ENCODE measurements at regions not wholly inside any gene's neighbourhood (a gene's known extent, or its start where the extent isn't known, plus 50 kb on each side); places are given as distances from the start of the nearest gene placed in this dataset.

DNA sequence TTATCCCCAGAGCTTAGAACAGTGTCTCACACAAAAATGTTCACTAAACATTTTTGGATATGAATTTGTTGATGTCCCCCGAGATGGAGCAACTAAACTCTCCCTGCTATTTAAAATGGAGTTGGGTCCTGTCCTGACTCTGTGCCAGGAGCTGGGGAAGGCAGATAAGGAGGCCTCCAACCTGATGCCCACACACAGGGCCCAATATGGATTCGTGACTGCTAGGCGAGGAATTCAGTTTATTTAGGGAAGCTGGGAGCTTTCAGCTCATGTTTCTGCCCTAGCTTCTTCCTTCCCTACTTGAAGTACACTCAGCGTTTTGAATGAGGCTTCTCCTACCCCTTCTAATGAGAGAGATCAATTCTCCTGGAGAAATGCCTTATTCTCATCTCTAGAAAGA lies 373.0 kb upstream of the LARGE1 start:
- ATAC-seq (no peak), DNase-seq (ENCODE audit: missing footprints) (no peak)
- intact Hi-C loops (cut with DNase I) = no loop called here

DNA sequence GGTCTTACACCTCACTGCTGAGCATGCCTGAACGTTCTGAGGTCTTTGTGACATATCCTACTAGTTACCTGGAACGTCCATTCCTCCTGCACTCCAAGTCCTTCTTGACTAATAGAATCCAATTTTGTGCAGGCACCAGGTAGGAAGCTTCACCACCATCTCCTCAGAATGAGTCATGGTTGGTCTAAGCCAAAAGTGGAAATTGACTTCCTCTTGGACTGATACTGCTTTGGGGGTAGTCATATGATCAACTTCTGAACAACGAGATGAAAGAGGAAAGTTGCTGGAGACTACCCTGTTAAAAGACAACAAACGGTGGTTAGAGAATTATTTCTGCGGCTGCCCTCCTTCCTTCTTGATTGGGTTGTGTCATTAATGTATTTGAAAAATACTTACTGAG lies 374.2 kb upstream of the LARGE1 start:
- ATAC-seq (no peak), DNase-seq (ENCODE audit: missing footprints) (no peak)
- intact Hi-C loops (cut with DNase I) = no loop called here

DNA sequence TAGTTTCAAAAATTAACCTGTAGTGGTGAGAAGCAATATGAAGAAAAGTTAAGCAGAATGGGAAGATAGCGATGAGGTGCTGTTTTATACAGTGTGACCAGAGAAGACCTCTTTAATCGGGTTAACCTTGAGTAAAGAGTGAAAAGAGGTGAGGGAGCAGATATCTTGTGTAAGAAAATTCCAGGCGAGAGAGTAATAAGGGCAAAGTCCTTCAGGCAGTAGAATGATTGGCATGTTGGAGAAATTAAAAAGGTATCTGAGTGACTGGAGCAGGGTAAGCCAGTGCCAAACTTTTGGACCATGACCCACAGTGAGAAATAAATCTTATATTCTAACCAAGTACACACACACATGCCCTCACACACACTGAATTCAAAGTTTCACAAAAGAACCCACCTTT lies 374.7 kb upstream of the LARGE1 start:
- no peak for ATAC-seq

DNA sequence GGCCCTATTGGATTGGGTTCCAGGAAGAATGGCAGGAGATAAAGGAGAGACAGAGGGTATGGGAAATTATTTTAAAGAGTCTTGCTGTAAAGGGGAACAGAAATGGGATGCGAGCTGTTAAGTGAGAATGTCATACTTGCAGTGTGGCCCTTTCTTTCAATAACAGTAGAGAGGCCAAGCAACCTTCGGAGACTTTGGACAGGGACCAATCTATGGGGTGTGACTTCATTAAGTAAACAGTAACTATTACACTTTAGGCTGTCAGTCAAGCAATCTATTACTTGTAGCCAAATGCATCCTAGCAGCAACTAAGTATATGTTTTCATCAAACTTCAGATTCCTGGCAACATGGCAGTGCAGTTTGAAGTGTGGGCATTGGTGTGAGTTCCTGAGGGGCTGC lies 376.2 kb upstream of the LARGE1 start:
- DNase-seq (ENCODE audit: missing footprints) = no peak
- intact Hi-C loops (cut with DNase I) = loop anchor here (5.0 kb wide), 1 partner anchor 59 kb away; no protein-coding TSS in a partner anchor

More for the DNA sequence above, 374.7 kb upstream of the LARGE1 start:
- intact Hi-C loops (cut with DNase I) = loop anchor here (5.0 kb wide), 1 partner anchor 58 kb away; no protein-coding TSS in a partner anchor
- no peak for DNase-seq (ENCODE audit: missing footprints)

DNA sequence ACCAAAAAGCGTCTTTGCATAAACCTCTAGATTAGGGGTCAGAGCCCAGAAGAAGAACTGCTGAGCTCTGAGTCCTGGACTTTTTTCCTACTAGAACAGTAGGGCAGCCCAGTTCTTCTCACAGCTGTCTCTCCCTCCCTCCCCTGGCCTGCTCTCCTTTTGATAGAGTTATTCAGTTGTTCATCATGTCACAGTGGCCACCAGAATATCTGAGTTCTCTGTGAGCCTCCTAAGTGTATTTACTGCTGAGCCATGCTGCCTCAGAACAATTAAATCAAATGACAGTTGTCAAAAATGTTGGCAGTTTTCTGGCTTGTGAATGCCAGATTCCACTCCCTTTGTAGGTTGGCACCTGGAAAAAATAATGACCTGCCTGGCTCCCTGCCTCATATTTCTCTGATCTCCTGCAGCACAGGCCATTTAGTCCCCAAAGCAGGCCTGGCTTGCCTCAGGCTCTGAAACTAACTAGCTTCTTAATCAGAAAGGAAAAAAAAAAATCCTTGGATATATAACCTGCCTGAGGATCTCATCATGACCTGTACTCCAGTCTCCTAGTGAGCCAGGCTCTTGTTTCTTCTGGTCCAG lies 377.4 kb upstream of the LARGE1 start:
- intact Hi-C loops (cut with DNase I) = loop anchor here (5.0 kb wide), 1 partner anchor 60 kb away; no protein-coding TSS in a partner anchor
- DNase-seq (ENCODE audit: missing footprints) = no peak
- peak; percentile 85 for ATAC-seq

More for the DNA sequence above, 376.2 kb upstream of the LARGE1 start:
- no peak for ATAC-seq

DNA sequence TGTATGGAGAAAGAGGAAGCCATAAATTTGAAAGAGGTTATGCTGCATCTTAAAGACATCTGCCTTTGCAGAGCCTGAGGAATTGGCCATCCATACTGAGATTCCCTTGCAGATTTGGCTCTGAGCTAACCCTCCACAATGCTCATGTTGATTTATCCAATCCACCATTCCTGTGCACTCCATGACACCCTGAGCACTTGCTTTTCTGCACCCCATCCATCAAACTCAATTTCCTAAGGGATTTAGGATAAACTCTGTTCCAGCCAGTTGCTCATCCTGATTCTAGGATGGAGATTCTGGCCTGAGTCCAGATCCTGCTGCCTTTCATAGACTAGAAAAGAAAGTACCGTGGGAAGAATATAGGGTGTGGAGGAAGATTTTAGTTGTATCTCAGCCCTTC lies 379.2 kb upstream of the LARGE1 start:
- DNase-seq (ENCODE audit: missing footprints) (no peak), ATAC-seq (no peak)
- intact Hi-C loops (cut with DNase I) = loop anchor here (5.0 kb wide), 1 partner anchor 62 kb away; no protein-coding TSS in a partner anchor

DNA sequence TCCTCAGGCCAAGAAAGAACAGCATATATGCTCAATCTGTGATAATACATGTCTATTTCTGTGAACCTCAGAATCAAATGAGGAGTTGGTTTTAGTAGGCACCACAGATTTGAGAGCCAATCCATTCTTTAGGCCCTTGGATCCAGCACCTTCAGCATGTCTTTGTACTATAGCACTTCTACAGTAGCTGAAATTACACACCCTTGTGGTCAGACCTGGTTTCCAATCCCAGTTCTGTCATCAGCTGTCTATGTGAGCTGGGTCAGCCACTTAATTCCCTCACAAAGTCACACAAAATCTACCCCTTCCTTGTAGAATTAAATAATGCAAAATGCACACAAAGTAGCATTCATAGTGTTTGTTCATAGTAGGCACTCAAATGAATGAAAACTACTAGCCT lies 381.3 kb upstream of the LARGE1 start:
- ATAC-seq (no peak), DNase-seq (ENCODE audit: missing footprints) (no peak)
- intact Hi-C loops (cut with DNase I) = no loop called here

DNA sequence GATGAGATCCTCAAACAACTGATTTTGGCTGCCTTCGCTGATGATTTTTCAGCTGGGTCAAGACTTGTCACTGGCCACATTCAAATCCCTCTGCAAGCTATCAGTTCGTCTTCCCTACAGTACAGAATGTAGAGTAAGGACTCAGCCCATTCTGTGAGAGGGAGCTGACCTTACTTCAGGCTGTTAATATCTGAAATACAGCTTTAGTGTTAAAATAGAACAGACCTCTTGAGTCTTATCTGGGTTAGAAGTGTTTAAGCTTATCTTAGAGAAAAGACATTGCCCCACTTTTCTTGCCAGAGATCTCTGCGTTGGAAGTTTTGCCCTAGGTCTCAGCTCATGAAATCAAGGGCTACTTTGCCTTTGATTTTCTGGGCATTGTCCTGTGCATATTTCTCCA lies 383.4 kb upstream of the LARGE1 start:
- no peak for DNase-seq (ENCODE audit: missing footprints)
- ATAC-seq = peak; percentile 72
- intact Hi-C loops (cut with DNase I) = no loop called here

DNA sequence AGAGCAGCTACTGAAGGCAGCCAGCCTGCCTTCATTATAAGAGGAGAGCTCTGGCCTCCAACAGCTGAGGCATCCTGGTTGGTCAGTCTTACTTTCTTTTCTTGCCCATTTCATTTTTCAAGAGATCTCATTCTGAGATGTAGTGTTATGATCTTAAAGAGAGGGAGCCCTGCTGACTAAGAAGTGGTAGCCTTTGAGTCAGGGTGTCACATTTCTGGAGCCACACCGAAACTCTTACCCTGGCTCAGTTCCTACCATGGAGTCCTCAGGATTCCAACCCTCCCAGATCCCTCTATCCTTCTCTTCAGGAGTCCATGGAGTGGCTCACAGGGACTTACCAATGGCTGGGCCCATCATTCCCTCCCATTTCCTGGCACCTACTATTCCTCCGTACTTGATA lies 386.1 kb upstream of the LARGE1 start:
- ATAC-seq (no peak), DNase-seq (ENCODE audit: missing footprints) (no peak)
- intact Hi-C loops (cut with DNase I) = no loop called here

DNA sequence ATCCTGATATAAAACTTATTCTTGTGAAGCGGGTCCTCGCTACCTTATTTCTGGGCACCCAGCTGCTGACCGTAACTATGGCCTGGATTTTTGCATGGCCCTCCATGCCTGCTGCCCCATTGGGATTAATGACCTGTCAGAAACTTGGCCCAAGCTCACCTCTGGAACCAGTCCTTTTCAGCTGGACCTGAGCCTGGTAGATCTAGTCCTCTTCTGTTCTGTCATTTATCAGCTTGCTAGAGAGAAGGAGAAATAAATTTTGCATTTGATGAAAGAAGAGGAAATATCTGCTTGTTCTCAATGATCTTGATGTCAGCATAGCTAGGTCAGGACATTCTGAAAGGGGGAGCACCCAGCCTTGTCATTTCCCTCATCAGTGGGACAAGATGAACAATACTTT lies 387.8 kb upstream of the LARGE1 start:
- DNase-seq (ENCODE audit: missing footprints) (no peak), ATAC-seq (peak; percentile 68)
- intact Hi-C loops (cut with DNase I) = no loop called here

DNA sequence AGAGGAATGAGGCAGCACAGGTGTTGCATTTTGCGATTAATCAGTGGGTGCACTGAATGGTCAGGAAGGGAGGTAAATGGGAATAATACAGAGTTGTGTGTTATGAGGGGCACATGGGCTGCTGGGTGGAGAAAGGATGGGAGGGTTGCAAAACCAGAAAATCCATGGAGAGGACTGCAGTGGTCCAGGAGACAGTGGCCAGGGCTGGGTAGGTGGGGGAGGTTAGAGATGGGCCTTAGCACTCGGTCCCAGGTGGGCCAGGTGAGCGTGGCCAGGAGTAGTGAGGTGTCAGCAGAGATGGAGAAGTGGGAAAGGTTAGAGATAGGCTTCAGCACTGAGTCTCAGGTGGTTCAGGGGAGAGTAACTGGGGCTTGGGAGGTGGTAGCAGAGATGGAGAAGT lies 399.1 kb upstream of the LARGE1 start:
- DNase-seq (ENCODE audit: missing footprints) = no peak
- no peak for ATAC-seq
- intact Hi-C loops (cut with DNase I) = no loop called here

DNA sequence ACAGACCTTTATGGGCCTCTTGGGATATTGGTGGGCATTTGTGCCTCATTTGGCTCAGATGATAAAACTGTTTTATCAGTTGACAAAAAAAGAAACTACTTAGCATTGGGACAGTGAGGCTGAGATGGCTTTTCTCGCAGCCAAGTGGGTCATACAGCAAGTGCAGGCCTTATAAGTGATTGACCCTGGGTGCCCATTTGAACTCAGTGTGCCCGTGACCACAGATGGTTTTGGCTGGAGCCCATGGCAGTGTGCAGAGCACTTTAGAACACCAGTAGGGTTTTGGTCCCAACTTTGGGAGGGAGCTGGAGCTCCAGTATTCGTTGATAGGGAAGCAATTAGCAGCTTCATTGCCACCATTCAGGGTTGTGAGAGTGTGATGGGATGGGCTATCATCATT lies 404.5 kb upstream of the LARGE1 start:
- ATAC-seq = peak; percentile 94
- DNase-seq (ENCODE audit: missing footprints) = no peak

DNA sequence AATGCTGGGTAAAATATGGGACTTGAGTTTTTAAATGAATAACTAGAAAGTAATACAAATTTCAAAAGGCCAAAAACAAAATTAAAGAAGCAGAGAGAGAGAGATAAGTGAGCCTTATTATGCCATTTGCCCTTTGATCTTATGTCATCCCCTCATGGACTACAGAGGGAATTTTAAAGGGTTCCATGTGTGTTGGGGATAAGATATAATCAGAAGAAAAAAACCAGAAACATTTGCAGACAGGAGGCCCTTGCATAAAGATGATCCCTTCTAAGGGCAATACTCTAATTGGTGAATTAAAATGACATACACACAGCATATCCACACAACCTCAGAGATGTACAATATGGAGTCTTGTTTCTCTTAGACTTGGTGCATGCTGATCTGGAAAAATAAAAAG lies 406.6 kb upstream of the LARGE1 start:
- intact Hi-C loops (cut with DNase I) = no loop called here
- DNase-seq (ENCODE audit: missing footprints) = no peak
- no peak for ATAC-seq

More for the DNA sequence above, 404.5 kb upstream of the LARGE1 start:
- intact Hi-C loops (cut with DNase I) = no loop called here

DNA sequence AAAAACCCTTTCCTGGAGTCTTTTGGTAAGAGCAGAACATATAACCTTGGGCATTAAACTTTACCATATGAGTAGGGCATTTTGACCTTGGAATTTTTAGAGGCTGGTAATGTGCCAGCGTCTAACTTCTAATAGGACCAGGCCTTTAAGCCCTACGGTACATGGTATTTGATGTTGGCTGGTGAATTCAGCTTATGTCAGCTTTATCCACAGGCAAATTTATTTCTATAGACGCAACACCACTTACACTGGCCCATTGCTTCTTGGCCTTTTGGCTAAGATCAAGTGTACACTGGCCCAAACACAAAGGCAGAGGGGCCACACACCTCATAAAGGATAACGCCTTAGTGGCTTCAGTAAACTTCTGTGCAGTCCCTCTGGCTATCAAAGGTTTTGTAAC lies 410.2 kb upstream of the LARGE1 start:
- DNase-seq (ENCODE audit: missing footprints) (no peak), ATAC-seq (no peak)
- intact Hi-C loops (cut with DNase I) = no loop called here

DNA sequence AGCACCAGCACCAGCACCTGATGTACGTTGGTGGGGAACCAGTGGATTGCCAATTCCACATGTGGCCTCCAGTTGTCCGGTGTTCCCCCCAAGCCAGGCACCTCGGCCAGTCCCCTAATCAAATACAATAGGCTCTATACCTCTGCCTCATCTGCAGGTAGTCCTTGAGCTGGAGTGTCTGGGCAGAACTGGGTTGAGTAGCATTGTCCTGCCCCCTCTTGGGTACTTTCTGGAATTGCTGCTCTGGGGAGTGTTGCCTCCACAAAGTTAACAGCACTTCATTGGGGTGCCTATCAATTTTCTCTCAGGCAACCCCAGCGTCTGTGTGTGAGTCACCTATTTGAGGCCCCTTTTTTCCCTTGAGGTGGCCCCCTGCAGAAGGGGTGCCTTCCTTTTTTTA lies 413.0 kb upstream of the LARGE1 start:
- ATAC-seq (no peak), DNase-seq (ENCODE audit: missing footprints) (no peak)
- intact Hi-C loops (cut with DNase I) = no loop called here

DNA sequence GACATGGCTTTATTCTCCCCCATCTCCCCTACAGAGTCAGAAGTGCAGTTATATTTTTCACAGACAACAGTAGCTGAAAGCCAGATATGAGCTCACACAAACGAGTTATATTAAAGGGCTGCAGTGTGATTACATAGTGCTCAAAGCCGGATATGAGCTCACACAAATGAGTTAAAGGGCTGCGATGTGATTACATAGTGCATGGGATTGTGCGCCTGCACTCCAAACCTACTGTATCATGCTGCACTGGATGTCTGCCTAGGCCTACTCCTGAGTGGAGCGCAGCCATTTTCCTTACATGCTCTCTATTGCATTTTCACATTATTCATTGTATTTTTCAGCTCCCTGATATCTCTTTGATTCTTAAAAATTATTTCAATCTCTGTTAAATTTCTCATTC lies 414.6 kb upstream of the LARGE1 start:
- ATAC-seq (no peak), DNase-seq (ENCODE audit: missing footprints) (no peak)
- intact Hi-C loops (cut with DNase I) = no loop called here

DNA sequence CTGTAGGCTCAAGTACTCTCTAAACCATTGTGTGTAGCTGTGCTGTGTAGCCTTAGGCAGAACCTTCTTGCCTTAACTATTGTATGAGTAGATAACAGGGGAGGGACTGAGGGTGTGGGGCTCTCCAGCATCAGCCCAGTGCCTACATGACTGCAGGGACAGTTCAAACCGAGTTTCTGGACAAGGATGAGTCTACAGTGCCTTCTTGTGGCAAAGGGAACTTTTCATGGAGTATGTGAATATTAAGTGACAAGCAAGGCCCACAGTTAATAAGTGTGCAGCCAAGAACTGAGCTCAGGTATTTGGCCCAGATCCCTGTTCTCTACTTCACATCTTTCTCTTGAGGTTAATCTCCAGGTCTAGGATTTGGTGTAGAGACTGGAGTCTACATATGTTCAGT lies 424.4 kb upstream of the LARGE1 start:
- intact Hi-C loops (cut with DNase I) = loop anchor here (10.0 kb wide), 1 partner anchor 420 kb away; the partner anchor contains the start of gene LARGE1
- ATAC-seq = no peak
- DNase-seq (ENCODE audit: missing footprints) = no peak

DNA sequence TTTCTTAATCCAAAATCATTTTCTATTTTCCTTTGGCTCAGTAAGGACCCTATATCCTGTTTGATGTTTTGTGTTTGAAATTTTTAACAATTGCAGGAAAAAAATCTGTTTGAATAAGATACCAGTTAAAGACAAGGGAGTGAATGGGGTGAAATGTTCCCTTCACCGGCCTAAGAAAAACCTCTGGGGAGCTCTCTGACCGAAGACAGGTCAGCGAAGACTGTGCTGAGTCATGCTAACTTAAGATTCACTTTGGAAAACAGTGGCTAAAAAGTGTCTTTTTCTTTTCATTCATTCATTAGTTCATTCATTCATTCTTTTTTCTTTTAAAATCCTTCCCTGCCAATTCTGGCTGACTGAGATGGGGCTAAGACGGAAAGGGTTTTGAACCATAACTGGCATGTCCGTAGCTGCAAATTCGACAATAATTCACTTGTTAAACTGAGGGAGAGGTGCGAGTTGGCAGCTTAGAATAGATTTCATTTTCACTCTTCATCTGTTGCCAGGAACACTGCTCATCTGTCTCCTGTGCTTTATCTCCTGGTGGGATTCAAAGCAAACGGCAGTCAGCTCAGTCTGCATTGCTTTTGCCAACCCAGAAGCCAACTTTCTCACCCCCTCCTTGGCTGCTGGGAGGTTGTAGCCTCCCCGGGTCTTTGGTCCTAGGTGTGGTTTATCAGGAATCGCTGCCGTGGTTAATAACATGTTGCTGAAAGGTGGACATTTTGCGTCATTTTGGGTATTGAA lies 434.0 kb upstream of the LARGE1 start:
- intact Hi-C loops (cut with DNase I) = no loop called here
- no peak for DNase-seq (ENCODE audit: missing footprints)
- ATAC-seq = no peak

DNA sequence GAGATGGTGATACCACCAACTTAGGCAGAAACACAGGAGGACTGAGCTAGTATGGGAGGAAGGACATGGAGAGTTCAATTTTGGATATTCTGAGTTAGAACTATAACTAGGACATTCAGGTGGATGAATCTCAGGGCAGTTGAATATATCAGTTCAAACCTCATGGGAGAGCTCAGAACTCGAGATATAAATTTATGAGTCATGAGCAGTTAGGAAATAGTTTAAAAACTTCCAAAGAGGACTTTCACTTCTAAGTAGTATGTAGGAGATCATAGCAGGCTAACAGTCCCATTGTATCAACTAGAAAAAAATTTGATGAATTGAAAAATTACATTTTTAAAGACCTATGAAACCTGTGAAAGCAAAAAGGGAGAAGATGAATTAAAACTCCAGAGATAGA lies 436.2 kb upstream of the LARGE1 start:
- intact Hi-C loops (cut with DNase I) = no loop called here
- ATAC-seq (no peak), DNase-seq (ENCODE audit: missing footprints) (no peak)

DNA sequence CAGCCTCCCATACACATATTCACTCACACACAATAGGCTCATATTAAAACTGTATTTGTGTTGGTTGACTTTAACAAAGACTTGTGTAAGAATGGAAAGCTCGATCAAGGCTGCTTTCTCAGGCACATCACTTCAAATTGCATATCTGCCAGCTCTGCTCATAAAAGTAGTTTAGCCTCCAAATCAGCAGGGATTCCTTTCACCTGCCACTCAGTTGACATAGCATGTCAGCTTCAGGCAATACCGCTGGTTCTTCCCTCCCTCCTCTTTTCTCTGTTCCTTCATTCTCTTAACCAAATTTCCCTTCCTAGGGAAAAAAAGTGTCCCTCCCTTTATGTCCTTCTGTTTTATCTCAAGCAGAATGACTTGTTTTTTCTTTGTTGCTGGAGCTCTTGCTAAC lies 450.4 kb upstream of the LARGE1 start:
- ATAC-seq (no peak), DNase-seq (ENCODE audit: missing footprints) (no peak)
- intact Hi-C loops (cut with DNase I) = no loop called here

DNA sequence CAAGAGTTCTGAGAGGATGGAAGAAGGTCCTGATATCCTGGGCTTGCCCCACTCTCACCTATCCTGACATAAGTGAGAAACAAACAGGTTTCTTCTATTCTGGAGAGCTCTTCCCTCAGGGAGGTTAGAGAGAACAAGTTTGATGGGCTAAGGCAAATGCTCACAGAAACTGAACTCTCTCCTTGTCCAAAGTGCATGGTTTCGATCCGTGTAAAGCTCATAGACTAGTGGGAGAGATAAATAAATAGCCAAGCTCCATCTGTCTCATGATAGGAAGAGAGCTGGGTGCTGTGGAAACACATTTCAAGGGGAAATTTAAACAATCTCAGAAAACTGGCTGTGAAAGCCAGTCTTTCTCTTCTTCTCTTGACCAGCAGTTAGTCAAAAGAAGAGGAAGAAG lies 459.5 kb upstream of the LARGE1 start:
- DNase-seq (ENCODE audit: missing footprints) (no peak), ATAC-seq (no peak)
- intact Hi-C loops (cut with DNase I) = no loop called here
